ENCODE measurements at regions not wholly inside any gene's neighbourhood (a gene's known extent, or its start where the extent isn't known, plus 50 kb on each side); places are given as distances from the start of the nearest gene placed in this dataset.

- TF ChIP-seq CTCF (conservative IDR thresholded peaks at IDR 0.05; ENCODE audit: low read depth, low read length) (no peak), CEBPB (IDR thresholded peaks at IDR 0.05; ENCODE audit: low read depth, low read length) (no peak), POLR2A (IDR thresholded peaks at IDR 0.05; ENCODE audit: low read depth, low read length) (no peak), RFX5 (IDR thresholded peaks at IDR 0.05; ENCODE audit: low read depth, low read length) (no peak), RAD21 (IDR thresholded peaks at IDR 0.05; ENCODE audit: low read length) (no peak), MAFK (IDR thresholded peaks at IDR 0.05; ENCODE audit: low read depth, low read length) (no peak), BHLHE40 (IDR thresholded peaks at IDR 0.05; ENCODE audit: low read depth, low read length) (no peak), NFE2L2 (IDR thresholded peaks at IDR 0.05; ENCODE audit: low read depth, low read length) (no peak), CHD1 (IDR thresholded peaks at IDR 0.05; ENCODE audit: low read depth, low read length) (no peak), ELK1 (IDR thresholded peaks at IDR 0.05; ENCODE audit: borderline replicate concordance, low read depth, low read length) (no peak), USF2 (IDR thresholded peaks at IDR 0.05; ENCODE audit: low read depth, low read length) (no peak), MAZ (IDR thresholded peaks at IDR 0.05; ENCODE audit: borderline replicate concordance, low read depth, low read length) (no peak), RCOR1 (IDR thresholded peaks at IDR 0.05; ENCODE audit: insufficient replicate concordance, low read length) (no peak), MXI1 (IDR thresholded peaks at IDR 0.05; ENCODE audit: borderline replicate concordance, low read depth, low read length) (no peak)
Observed at GRCh38 chr2:2587354-2587753, 256.3 kb upstream of the MYT1L start.
